HS-27A (cell line): ENCODE measurements at regions not wholly inside any gene's neighbourhood (a gene's known extent, or its start where the extent isn't known, plus 50 kb on each side); places are given as distances from the start of the nearest gene placed in this dataset.

ENCODE experiments used
- DNase-seq: peaks from one replicate; pipeline ENCODE4 v3.0.0-alpha.2; 2012; ENCODE audit warnings: low read depth, missing footprints

GRCh38 chr5:146940295-146940694 lies 61.7 kb upstream of the PPP2R2B start:
- no peak for DNase-seq

- no peak for DNase-seq
Measured at GRCh38 chr5:146944019-146944418, 65.5 kb upstream of the PPP2R2B start.

GRCh38 chr5:146944764-146945616 lies 66.4 kb upstream of the PPP2R2B start:
- no peak for DNase-seq

- DNase-seq = no peak
Measured at GRCh38 chr5:146945617-146946084, 67.1 kb upstream of the PPP2R2B start.

GRCh38 chr5:146947181-146947941 lies 68.8 kb upstream of the PPP2R2B start:
- DNase-seq = no peak

- no peak for DNase-seq
Measured at GRCh38 chr5:146948666-146949065, 70.1 kb upstream of the PPP2R2B start.

- no peak for DNase-seq
Measured at GRCh38 chr5:146952168-146952567, 73.6 kb upstream of the PPP2R2B start.

GRCh38 chr5:146956217-146956616 lies 77.7 kb upstream of the PPP2R2B start:
- no peak for DNase-seq

GRCh38 chr5:146959360-146959759 lies 80.8 kb upstream of the PPP2R2B start:
- DNase-seq = no peak

- no peak for DNase-seq
Measured at GRCh38 chr5:146962801-146963355, 84.3 kb upstream of the PPP2R2B start.

GRCh38 chr5:146965761-146966659 lies 87.5 kb upstream of the PPP2R2B start:
- DNase-seq = peak; percentile 59

- no peak for DNase-seq
Measured at GRCh38 chr5:146967646-146968045, 89.1 kb upstream of the PPP2R2B start.

- DNase-seq = no peak
Measured at GRCh38 chr5:146971401-146971800, 92.8 kb upstream of the PPP2R2B start.

- DNase-seq = no peak
Measured at GRCh38 chr5:146986469-146986868, 107.9 kb upstream of the PPP2R2B start.

- no peak for DNase-seq
Measured at GRCh38 chr5:146993876-146994530, 115.4 kb upstream of the PPP2R2B start.

- no peak for DNase-seq
Measured at GRCh38 chr5:146995878-146996277, 117.3 kb upstream of the PPP2R2B start.

- DNase-seq = no peak
Measured at GRCh38 chr5:147015405-147015804, 136.8 kb upstream of the PPP2R2B start.

- no peak for DNase-seq
Measured at GRCh38 chr5:147017191-147017590, 138.6 kb upstream of the PPP2R2B start.

- DNase-seq = no peak
Measured at GRCh38 chr5:147017621-147018020, 139.1 kb upstream of the PPP2R2B start.

- DNase-seq = no peak
Measured at GRCh38 chr5:147018812-147019211, 140.3 kb upstream of the PPP2R2B start.

GRCh38 chr5:147036691-147037245 lies 158.2 kb upstream of the PPP2R2B start:
- no peak for DNase-seq
